Neural progenitor cell (in vitro differentiated cells): ENCODE measurements at regions not wholly inside any gene's neighbourhood (a gene's known extent, or its start where the extent isn't known, plus 50 kb on each side); places are given as distances from the start of the nearest gene placed in this dataset.

Experiments used
- DNase-seq: peaks from one replicate; pipeline ENCODE4 v3.0.0-alpha.2; 2016; ENCODE audit warnings: low spot score
- H2AFZ ChIP-seq: fragments of 200-600 bp; sonication (generic); replicated peaks from 2 replicates; pipeline ENCODE4 v1.6.1; 2016; ENCODE audit warnings: antibody characterized with exemption
- H3F3A ChIP-seq: fragments of 200-600 bp; sonication (generic); 2 replicates; pipeline ENCODE4 v1.6.1; 2016; ENCODE audit warnings: antibody characterized with exemption, low read depth
- H3K27ac ChIP-seq: fragments of 200-600 bp; sonication (generic); 2 replicates; pipeline ENCODE4 v1.5.1; 2016; ENCODE audit warnings: mild to moderate bottlenecking
- H3K27me3 ChIP-seq: fragments of 200-600 bp; sonication (generic); 2 replicates; pipeline ENCODE4 v1.6.1; 2016; ENCODE audit warnings: mild to moderate bottlenecking, moderate library complexity
- H3K36me3 ChIP-seq: fragments of 200-600 bp; sonication (generic); 2 replicates; pipeline ENCODE4 v1.5.1; 2016
- H3K4me1 ChIP-seq: fragments of 200-600 bp; sonication (generic); 2 replicates; pipeline ENCODE4 v1.6.1; 2016; ENCODE audit warnings: mixed run types
- H3K4me2 ChIP-seq: fragments of 200-600 bp; sonication (generic); 2 replicates; pipeline ENCODE4 v1.6.1; 2016
- H3K4me3 ChIP-seq: fragments of 200-600 bp; sonication (generic); 2 replicates; pipeline ENCODE4 v1.5.1; 2016
- H3K79me2 ChIP-seq: fragments of 200-600 bp; sonication (generic); 2 replicates; pipeline ENCODE4 v1.6.1; 2016; ENCODE audit warnings: low read depth
- H3K9ac ChIP-seq: fragments of 200-600 bp; sonication (generic); 2 replicates; pipeline ENCODE4 v1.6.1; 2016
- H3K9me3 ChIP-seq: fragments of 200-600 bp; sonication (generic); 2 replicates; pipeline ENCODE4 v1.5.1; 2016; ENCODE audit warnings: low read depth
- H4K20me1 ChIP-seq: fragments of 200-600 bp; sonication (generic); 2 replicates; pipeline ENCODE4 v1.6.1; 2016; ENCODE audit warnings: low read depth
- H3K27ac Mint-ChIP-seq: 3 replicates; pipeline ENCODE4 v1.8.0; 2021; ENCODE audit warnings: mixed read lengths
- H3K27me3 Mint-ChIP-seq: 2 replicates; pipeline ENCODE4 v1.8.0; 2022; ENCODE audit warnings: low read depth, mild to moderate bottlenecking, inconsistent platforms, moderate library complexity, mixed read lengths; ENCODE audit not compliant: insufficient read depth
- H3K36me3 Mint-ChIP-seq: 3 replicates; pipeline ENCODE4 v1.8.0; 2021; ENCODE audit warnings: mixed read lengths
- H3K4me1 Mint-ChIP-seq: 3 replicates; pipeline ENCODE4 v1.8.0; 2021; ENCODE audit warnings: mixed read lengths
- H3K4me3 Mint-ChIP-seq: 3 replicates; pipeline ENCODE4 v1.8.0; 2021; ENCODE audit warnings: mild to moderate bottlenecking, moderate library complexity, mixed read lengths
- H3K9me3 Mint-ChIP-seq: 3 replicates; pipeline ENCODE4 v1.8.0; 2020; ENCODE audit warnings: mixed read lengths
- CTCF ChIP-seq: fragments of 200-600 bp; sonication (generic); IDR thresholded peaks from 2 replicates; pipeline ENCODE4 v1.5.1; 2017; ENCODE audit warnings: antibody characterized with exemption, mild to moderate bottlenecking
- EZH2 ChIP-seq: fragments of 200-600 bp; sonication (generic); IDR thresholded peaks from 2 replicates; pipeline ENCODE4 v1.6.1; 2017; ENCODE audit warnings: antibody characterized with exemption, mild to moderate bottlenecking, moderate library complexity
- EZH2phosphoT487 ChIP-seq: fragments of 200-600 bp; sonication (generic); IDR thresholded peaks from 2 replicates; pipeline ENCODE4 v1.6.1; 2017; ENCODE audit warnings: antibody characterized with exemption

DNA sequence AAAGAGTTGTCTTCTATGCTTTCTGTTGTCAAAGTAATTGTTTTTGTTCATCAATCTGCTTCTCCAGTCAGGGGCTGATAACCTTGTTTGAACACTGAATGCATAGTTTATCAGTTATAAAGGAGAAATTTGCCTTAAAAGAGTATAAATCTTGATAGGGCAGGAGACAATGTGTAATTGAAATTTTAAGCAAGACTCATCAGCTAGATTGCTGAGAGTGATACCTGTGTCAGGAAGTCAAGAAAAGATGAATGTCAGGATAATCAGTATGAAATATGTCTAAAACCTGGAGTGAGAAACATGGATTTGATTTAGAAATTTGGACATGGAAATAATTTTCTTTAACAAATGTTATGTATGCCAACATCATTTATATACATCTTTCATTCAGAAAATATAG, 1258.1 kb downstream of the EFNA5 start:
- H3K27ac Mint-ChIP-seq = no peak overlapping the region
- no peak overlapping the region for H3K4me3 Mint-ChIP-seq
- H3K4me1 ChIP-seq = no peaks in the 10 kb centered on the region
- no peaks in the 10 kb centered on the region for H3K9me3 ChIP-seq
- H3K9me3 Mint-ChIP-seq = no peaks in the 10 kb centered on the region
- H3K4me3 ChIP-seq = no peak overlapping the region
- no peak overlapping the region for H3K4me2 ChIP-seq
- no peaks in the 10 kb centered on the region for H3K79me2 ChIP-seq
- H2AFZ ChIP-seq = no peak overlapping the region
- TF ChIP-seq EZH2 (no peak), CTCF (no peak), EZH2phosphoT487 (no peak)
- H3K27ac ChIP-seq = no peak overlapping the region
- no peaks in the 10 kb centered on the region for H3F3A ChIP-seq
- no peaks in the 10 kb centered on the region for H4K20me1 ChIP-seq
- H3K36me3 ChIP-seq = no peaks in the 10 kb centered on the region
- no peaks in the 10 kb centered on the region for H3K27me3 Mint-ChIP-seq
- no peak overlapping the region for H3K9ac ChIP-seq
- no peaks in the 10 kb centered on the region for H3K27me3 ChIP-seq
- no peaks in the 10 kb centered on the region for H3K36me3 Mint-ChIP-seq
- no peaks in the 10 kb centered on the region for H3K4me1 Mint-ChIP-seq
- DNase-seq = no peak

- no peak overlapping the region for H3K27ac ChIP-seq
- Mint-ChIP-seq H3K4me1 (no peaks in the 10 kb centered on the region), H3K4me3 (no peak overlapping the region), H3K36me3 (no peaks in the 10 kb centered on the region), H3K27ac (no peak overlapping the region), H3K9me3 (no peaks in the 10 kb centered on the region), H3K27me3 (no peaks in the 10 kb centered on the region)
- no peaks in the 10 kb centered on the region for H3K36me3 ChIP-seq
- H3K79me2 ChIP-seq = no peaks in the 10 kb centered on the region
- H3K9ac ChIP-seq = no peak overlapping the region
- no peak overlapping the region for H3K4me3 ChIP-seq
- no peaks in the 10 kb centered on the region for H3K9me3 ChIP-seq
- H3K27me3 ChIP-seq = no peaks in the 10 kb centered on the region
- H3K4me2 ChIP-seq = no peak overlapping the region
- no peaks in the 10 kb centered on the region for H4K20me1 ChIP-seq
- TF ChIP-seq EZH2phosphoT487 (no peak), EZH2 (no peak), CTCF (no peak)
- no peak overlapping the region for H2AFZ ChIP-seq
- no peaks in the 10 kb centered on the region for H3K4me1 ChIP-seq
- no peaks in the 10 kb centered on the region for H3F3A ChIP-seq
- DNase-seq = no peak
Observed at GRCh38 chr5:106408570-106408969, 1262.2 kb downstream of the EFNA5 start.

DNA sequence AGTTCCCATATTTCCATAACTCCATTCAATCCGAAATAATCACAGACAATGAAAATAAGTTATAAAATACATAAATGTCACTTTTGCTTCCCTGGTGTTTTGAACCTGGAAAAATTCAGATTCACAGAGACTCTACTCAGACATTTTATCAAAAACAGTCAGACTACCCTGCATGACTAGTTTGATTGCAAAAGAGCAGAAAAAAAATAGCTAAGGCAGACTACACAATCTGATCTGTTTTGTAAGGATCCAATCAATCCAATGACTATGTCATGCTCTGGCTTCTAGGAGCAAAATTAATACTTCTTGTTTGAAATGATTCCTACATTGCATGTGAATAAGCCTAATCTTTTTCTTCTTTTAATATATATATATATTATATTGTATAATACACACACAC, 1262.6 kb downstream of the EFNA5 start:
- Mint-ChIP-seq H3K27ac (no peak overlapping the region), H3K36me3 (no peaks in the 10 kb centered on the region), H3K4me3 (no peak overlapping the region), H3K4me1 (no peaks in the 10 kb centered on the region), H3K27me3 (no peaks in the 10 kb centered on the region), H3K9me3 (no peaks in the 10 kb centered on the region)
- H3K4me1 ChIP-seq = no peaks in the 10 kb centered on the region
- no peaks in the 10 kb centered on the region for H3K36me3 ChIP-seq
- no peaks in the 10 kb centered on the region for H3K27me3 ChIP-seq
- no peak overlapping the region for H3K4me3 ChIP-seq
- no peaks in the 10 kb centered on the region for H4K20me1 ChIP-seq
- H3K9ac ChIP-seq = no peak overlapping the region
- TF ChIP-seq CTCF = no peak
- no peak for TF ChIP-seq EZH2phosphoT487
- no peak for TF ChIP-seq EZH2
- no peaks in the 10 kb centered on the region for H3K9me3 ChIP-seq
- no peak overlapping the region for H3K27ac ChIP-seq
- no peak overlapping the region for H3K4me2 ChIP-seq
- H3K79me2 ChIP-seq = no peaks in the 10 kb centered on the region
- H3F3A ChIP-seq = no peaks in the 10 kb centered on the region
- DNase-seq = no peak
- H2AFZ ChIP-seq = no peak overlapping the region

GRCh38 chr5:106401561-106401960, 1269.2 kb downstream of the EFNA5 start:
- Histone ChIP-seq H3K27ac (no peak overlapping the region), H3K36me3 (no peaks in the 10 kb centered on the region), H3K27me3 (no peaks in the 10 kb centered on the region), H3K4me3 (no peak overlapping the region), H3F3A (no peaks in the 10 kb centered on the region), H3K79me2 (no peaks in the 10 kb centered on the region), H2AFZ (no peak overlapping the region), H3K9me3 (no peaks in the 10 kb centered on the region), H3K4me2 (no peak overlapping the region), H3K9ac (no peak overlapping the region), H3K4me1 (no peaks in the 10 kb centered on the region), H4K20me1 (no peaks in the 10 kb centered on the region)
- Mint-ChIP-seq H3K4me3 (no peak overlapping the region), H3K36me3 (no peaks in the 10 kb centered on the region), H3K27ac (no peak overlapping the region), H3K4me1 (no peaks in the 10 kb centered on the region), H3K27me3 (no peaks in the 10 kb centered on the region), H3K9me3 (no peaks in the 10 kb centered on the region)
- TF ChIP-seq EZH2 = no peak
- no peak for TF ChIP-seq EZH2phosphoT487
- TF ChIP-seq CTCF = no peak
- DNase-seq = no peak
